HG03066 (cell line): ENCODE measurements at regions not wholly inside any gene's neighbourhood (a gene's known extent, or its start where the extent isn't known, plus 50 kb on each side); places are given as distances from the start of the nearest gene placed in this dataset.
"Not testable (repeated sequence)": the region's sequence is repeated elsewhere in the genome, so short reads cannot be mapped to it uniquely, and the experiment has no call there.

Experiments
- ATAC-seq: cut with Tn5 transposase; IDR thresholded peaks from one replicate; pipeline ENCODE4 v1.9.1; 2021; ENCODE audit warnings: low read depth; ENCODE audit not compliant: unreplicated experiment

DNA sequence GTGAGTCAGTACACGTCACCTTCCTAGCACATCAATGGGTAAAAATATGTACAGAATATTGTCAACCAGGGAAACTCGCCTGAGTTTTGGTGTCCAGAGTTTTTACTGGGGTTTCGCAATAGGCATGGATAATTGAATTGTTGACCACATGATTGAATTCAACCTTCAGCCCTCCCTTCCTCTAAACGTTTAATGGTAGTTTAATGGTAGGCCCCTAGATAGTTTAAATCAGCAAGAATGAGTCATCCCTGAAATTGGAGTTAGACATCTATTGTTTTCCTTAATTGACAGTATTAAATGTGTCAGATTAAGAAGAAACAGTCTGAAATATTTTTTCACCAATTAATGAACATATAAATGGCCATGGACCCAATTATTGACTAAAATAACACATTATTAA is 57.8 kb upstream of the CACNA2D1 start:
- ATAC-seq: no peak

DNA sequence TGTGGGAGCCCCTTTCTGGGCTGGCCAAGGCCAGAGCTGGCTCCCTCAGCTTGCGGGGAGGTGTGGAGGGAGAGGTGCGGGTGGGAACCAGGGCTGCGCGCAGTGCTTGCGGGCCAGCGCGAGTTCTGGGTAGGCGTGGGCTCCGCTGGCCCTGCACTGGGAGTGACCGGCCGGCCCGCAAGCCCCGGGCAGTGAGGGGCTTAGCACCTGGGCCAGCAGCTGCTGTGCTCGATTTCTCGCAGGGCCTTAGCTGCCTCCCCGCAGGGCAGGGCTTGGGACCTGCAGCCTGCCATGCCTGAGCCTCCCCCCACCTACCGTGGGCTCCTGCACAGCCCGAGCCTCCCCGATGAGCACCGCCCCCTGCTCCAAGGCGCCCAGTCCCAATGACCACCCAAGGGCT is 56.0 kb upstream of the CACNA2D1 start:
- ATAC-seq: not testable (repeated sequence)

DNA sequence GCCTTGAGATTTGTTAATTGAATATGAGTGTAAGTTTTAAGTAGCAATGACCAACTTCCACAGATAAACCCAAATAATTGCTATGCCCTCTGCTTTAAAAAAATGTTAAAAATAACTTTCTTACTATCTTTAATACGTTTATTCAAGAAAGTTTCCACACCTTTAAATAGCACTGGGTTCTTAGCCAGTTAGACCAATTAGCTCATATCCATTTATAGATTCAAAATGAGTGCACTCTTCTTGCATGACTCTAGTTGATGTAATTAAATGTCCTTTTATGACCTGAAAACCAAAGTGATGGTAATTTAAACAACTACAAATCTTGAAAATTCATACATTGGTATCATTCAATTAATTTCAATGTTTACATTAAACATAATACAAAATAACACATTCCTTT is 50.8 kb upstream of the CACNA2D1 start:
- no peak for ATAC-seq
